Kidney (tissue), 13 donors: ENCODE measurements at regions not wholly inside any gene's neighbourhood (a gene's known extent, or its start where the extent isn't known, plus 50 kb on each side); places are given as distances from the start of the nearest gene placed in this dataset.

ENCODE experiments used
- DNase-seq, 5 donors: peaks; one replicate each; pipeline ENCODE4 v3.0.0-alpha.2; 2013 to 2020
- FAIRE-seq: peaks from 2 replicates; lab custom pipeline; 2012; peaks lifted over from hg19 to GRCh38; lab: Jason Lieb, UNC
- H3K27ac ChIP-seq, 2 donors: one replicate each; pipeline ENCODE4 v1.7.0; 2013; ENCODE audit warnings: low read depth in 2 of 2, low read length in 2 of 2, inconsistent platforms in 1 of 2
- H3K27me3 ChIP-seq: one replicate; pipeline ENCODE4 v1.7.1; 2013; ENCODE audit warnings: low read length, inconsistent platforms; ENCODE audit not compliant: control insufficient read depth, insufficient read depth
- H3K36me3 ChIP-seq, 3 donors: one replicate each; pipeline versions ENCODE4 v1.7.0 to v1.7.1; 2013; ENCODE audit warnings: low read length in 3 of 3, control low read depth in 1 of 3, inconsistent platforms in 1 of 3; ENCODE audit not compliant: insufficient read depth in 3 of 3, control insufficient read depth in 2 of 3
- H3K4me1 ChIP-seq, 3 donors: one replicate each; pipeline versions ENCODE4 v1.7.0 to v1.7.1; 2013; ENCODE audit warnings: low read length in 3 of 3, inconsistent platforms in 1 of 3, low read depth in 1 of 3; ENCODE audit not compliant: control insufficient read depth in 2 of 3, insufficient read depth in 2 of 3
- H3K4me3 ChIP-seq, 3 donors: one replicate each; pipeline versions ENCODE4 v1.7.0 to v1.8.1; 2013; ENCODE audit warnings: low read length in 3 of 3, control low read depth in 1 of 3, inconsistent platforms in 1 of 3
- H3K9ac ChIP-seq, 3 donors: one replicate each; pipeline versions ENCODE4 v1.7.0 to v1.7.1; 2013; ENCODE audit warnings: low read length in 3 of 3, control low read depth in 1 of 3, inconsistent platforms in 1 of 3
- H3K9me3 ChIP-seq, 3 donors: one replicate each; pipeline versions ENCODE4 v1.7.0 to v1.7.1; 2013; ENCODE audit warnings: low read length in 3 of 3, control low read depth in 1 of 3, inconsistent platforms in 1 of 3; ENCODE audit not compliant: control insufficient read depth in 2 of 3, insufficient read depth in 1 of 3
- intact Hi-C: fragments of 100-400 bp; cut with DNase I; formaldehyde crosslinking; loops from one replicate; pipeline ENCODE4 v1.11.1; 2022
- TF ChIP-seq, protein P1 (sequence below): IDR thresholded peaks from 3 replicates; pipeline ENCODE4 v1.5.1; 2012; ENCODE audit warnings: mild to moderate bottlenecking, moderate library complexity, borderline replicate concordance; ENCODE audit not compliant: insufficient read depth; ENCODE audit errors: extremely low read depth
- donor health status: control.
- donor health status: control.
- donor health status: control.
- donor health status: control.
- donor health status: control.
- donor health status: DM: yes; HTN: yes; CAD: no.
- donor health status: Normal renal cell carcinoma (clear cell type).

DNA sequence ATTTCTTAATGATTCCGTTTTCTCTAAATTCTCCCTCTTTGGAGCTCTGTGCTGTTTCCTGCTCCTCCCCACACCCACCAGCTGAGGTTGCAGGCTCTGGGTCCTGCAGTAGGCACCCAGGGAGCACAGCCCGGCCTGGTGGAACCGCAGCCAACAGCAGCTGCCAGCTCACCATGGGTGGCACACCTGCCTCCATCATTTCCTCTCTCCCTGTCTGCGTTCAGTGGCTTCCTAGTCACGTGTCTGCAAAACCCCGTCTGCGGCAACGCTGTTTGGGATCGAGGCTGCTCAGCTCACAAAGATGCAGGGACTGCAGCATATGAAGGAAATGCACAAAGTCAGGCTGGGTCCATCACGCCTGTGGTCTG, 367.8 kb downstream of the IRX2 start:
- FAIRE-seq (no peak), DNase-seq (no peak)
- TF ChIP-seq, protein P1, sequence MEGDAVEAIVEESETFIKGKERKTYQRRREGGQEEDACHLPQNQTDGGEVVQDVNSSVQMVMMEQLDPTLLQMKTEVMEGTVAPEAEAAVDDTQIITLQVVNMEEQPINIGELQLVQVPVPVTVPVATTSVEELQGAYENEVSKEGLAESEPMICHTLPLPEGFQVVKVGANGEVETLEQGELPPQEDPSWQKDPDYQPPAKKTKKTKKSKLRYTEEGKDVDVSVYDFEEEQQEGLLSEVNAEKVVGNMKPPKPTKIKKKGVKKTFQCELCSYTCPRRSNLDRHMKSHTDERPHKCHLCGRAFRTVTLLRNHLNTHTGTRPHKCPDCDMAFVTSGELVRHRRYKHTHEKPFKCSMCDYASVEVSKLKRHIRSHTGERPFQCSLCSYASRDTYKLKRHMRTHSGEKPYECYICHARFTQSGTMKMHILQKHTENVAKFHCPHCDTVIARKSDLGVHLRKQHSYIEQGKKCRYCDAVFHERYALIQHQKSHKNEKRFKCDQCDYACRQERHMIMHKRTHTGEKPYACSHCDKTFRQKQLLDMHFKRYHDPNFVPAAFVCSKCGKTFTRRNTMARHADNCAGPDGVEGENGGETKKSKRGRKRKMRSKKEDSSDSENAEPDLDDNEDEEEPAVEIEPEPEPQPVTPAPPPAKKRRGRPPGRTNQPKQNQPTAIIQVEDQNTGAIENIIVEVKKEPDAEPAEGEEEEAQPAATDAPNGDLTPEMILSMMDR, result no peak
- no peak overlapping the region for H3K4me3 ChIP-seq
- no peak overlapping the region for H3K9ac ChIP-seq
- peaks cover 8% of the 10 kb centered on the region for H3K27me3 ChIP-seq
- intact Hi-C loops, result no loop called here
- H3K9me3 ChIP-seq, result no peaks in the 10 kb centered on the region
- H3K36me3 ChIP-seq, result no peaks in the 10 kb centered on the region
- no peak overlapping the region for H3K27ac ChIP-seq
- peaks cover 0 to 3% (median 0%) of the 10 kb centered on the region in 3 donors for H3K4me1 ChIP-seq

DNA sequence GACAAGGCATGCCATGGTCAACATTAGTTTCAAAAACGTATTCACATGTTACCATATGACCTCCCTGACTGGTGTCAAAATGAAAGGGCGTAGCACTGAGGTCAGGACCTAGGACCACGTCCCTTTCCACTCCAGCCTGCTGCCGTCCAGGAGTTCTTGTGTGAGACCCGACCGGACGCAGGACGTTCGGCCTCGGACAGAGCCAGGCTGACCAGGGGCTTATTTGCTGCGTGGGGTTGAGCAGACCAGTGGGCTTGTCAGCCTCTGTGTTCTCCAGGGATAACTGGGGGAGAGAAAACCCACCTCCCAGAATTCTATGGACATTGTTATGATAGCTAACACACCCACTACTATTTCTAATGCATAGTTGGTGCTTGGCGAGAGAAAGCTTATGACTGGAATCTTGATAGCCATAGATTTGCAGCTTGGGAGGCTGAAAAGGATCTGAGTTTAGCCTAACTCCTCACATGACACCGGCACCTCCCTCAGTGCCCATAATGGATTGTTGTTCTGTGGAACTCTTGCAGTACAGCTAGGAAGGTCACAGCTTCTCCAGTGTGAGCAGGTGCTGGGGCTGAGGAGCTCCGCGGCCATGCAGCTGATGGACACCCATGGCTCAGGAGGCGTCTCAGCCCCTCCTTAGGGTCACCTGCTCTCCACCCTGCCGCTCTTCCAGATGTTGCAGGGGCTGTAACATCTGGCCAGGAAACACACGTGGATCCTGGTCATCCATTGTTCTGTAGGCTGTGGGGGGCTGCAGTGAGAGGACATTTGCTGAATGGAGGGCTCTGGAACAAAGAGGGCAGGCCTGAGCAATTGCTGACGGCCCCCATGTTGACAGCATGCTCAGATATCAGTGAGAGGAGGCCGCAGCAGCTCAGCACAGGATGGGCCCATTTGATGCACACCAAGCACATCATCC, 368.4 kb downstream of the IRX2 start:
- TF ChIP-seq, protein P1, result no peak
- H3K27ac ChIP-seq, result no peak overlapping the region
- peaks cover 0 to 2% (median 0%) of the 10 kb centered on the region in 3 donors for H3K4me1 ChIP-seq
- DNase-seq (peak in 2 of 5 donors; percentile 19 to 30), FAIRE-seq (no peak)
- no peaks in the 10 kb centered on the region for H3K36me3 ChIP-seq
- no peak overlapping the region for H3K9ac ChIP-seq
- H3K4me3 ChIP-seq, result no peak overlapping the region
- intact Hi-C loops, result no loop called here
- H3K27me3 ChIP-seq, result peaks cover 8% of the 10 kb centered on the region
- no peaks in the 10 kb centered on the region for H3K9me3 ChIP-seq

DNA sequence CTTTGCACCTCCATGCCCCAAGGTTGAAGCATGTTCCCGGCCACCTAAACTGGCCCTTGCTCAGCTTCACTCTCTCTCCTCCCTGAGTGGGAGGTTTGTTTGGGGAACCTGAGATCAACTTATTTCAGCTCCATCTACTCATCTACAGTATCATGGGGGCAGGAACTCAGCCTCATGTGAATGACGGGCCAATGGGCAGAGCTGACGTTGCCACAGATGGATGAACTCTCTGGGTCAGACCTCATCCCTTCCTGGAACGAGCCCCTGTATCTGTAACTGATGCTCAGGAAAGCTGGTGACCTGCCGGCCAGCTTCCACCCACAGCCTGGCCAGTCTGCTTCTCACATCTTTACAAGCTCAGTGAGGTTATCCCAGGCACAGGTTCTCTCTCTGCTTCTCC, 369.6 kb downstream of the IRX2 start:
- Histone ChIP-seq H3K27ac (no peak overlapping the region), H3K4me3 (no peak overlapping the region), H3K4me1 (no peaks in the 10 kb centered on the region), H3K27me3 (peaks cover 5% of the 10 kb centered on the region), H3K9me3 (no peaks in the 10 kb centered on the region), H3K36me3 (no peaks in the 10 kb centered on the region), H3K9ac (no peak overlapping the region)
- intact Hi-C loops, result no loop called here
- FAIRE-seq (no peak), DNase-seq (peak in 4 of 5 donors; percentile 66 to 83 (median 72))
- TF ChIP-seq, protein P1, result no peak
